ENCODE measurements at regions not wholly inside any gene's neighbourhood (a gene's known extent, or its start where the extent isn't known, plus 50 kb on each side); places are given as distances from the start of the nearest gene placed in this dataset.

GRCh38 chr13:79919091-79919490, 421.8 kb downstream of the SPRY2 start:
- H3K27ac ChIP-seq: no peak overlapping the region
- H3K4me3 ChIP-seq: no peak overlapping the region
- H3K4me1 ChIP-seq: no peaks in the 10 kb centered on the region
- H3K9me3 ChIP-seq: peaks cover 0 to 10% (median 0%) of the 10 kb centered on the region in 3 donors
- 46 to 80% methylated on average over 1 to 2 of the region's 2 CpGs for WGBS, 2 donors (ENCODE audit: low coverage in 1 of 2)
- H3K36me3 ChIP-seq: no peaks in the 10 kb centered on the region
- ATAC-seq: no peak
- TF ChIP-seq EP300 (IDR thresholded peaks at IDR 0.05): no peak
- TF ChIP-seq CTCF (IDR thresholded peaks at IDR 0.05): no peak
- no peak for TF ChIP-seq POLR2AphosphoS5 (IDR thresholded peaks at IDR 0.05)
- no peak for TF ChIP-seq POLR2A (IDR thresholded peaks at IDR 0.05)
- no peaks in the 10 kb centered on the region for H3K27me3 ChIP-seq

GRCh38 chr13:79918620-79919019, 422.3 kb downstream of the SPRY2 start:
- H3K36me3 ChIP-seq: no peaks in the 10 kb centered on the region
- H3K4me1 ChIP-seq: no peaks in the 10 kb centered on the region
- no peaks in the 10 kb centered on the region for H3K27me3 ChIP-seq
- no peak for TF ChIP-seq CTCF (IDR thresholded peaks at IDR 0.05)
- TF ChIP-seq EP300 (IDR thresholded peaks at IDR 0.05): no peak
- TF ChIP-seq POLR2A (IDR thresholded peaks at IDR 0.05): no peak
- TF ChIP-seq POLR2AphosphoS5 (IDR thresholded peaks at IDR 0.05): no peak
- ATAC-seq: no peak
- no peak overlapping the region for H3K4me3 ChIP-seq
- H3K27ac ChIP-seq: no peak overlapping the region
- H3K9me3 ChIP-seq: peaks cover 0 to 9% (median 0%) of the 10 kb centered on the region in 3 donors
- 53 to 80% methylated on average over 1 to 3 of the region's 3 CpGs for WGBS, 2 donors (ENCODE audit: low coverage in 1 of 2)

- no peak for TF ChIP-seq POLR2A (IDR thresholded peaks at IDR 0.05)
- TF ChIP-seq EP300 (IDR thresholded peaks at IDR 0.05): no peak
- no peak for TF ChIP-seq POLR2AphosphoS5 (IDR thresholded peaks at IDR 0.05)
- no peak for TF ChIP-seq CTCF (IDR thresholded peaks at IDR 0.05)
- no peaks in the 10 kb centered on the region for H3K36me3 ChIP-seq
- no peak for ATAC-seq
- H3K27ac ChIP-seq: no peak overlapping the region
- no peaks in the 10 kb centered on the region for H3K4me1 ChIP-seq
- 95% methylated on average over 3 of the region's 3 CpGs; no CpG with 5 or more reads in 1 of the 2 donors for WGBS, 2 donors (ENCODE audit: low coverage in 1 of 2)
- peaks cover 0 to 9% (median 0%) of the 10 kb centered on the region in 3 donors for H3K9me3 ChIP-seq
- H3K4me3 ChIP-seq: no peak overlapping the region
- H3K27me3 ChIP-seq: no peaks in the 10 kb centered on the region
Measured at GRCh38 chr13:79917628-79918027, 423.3 kb downstream of the SPRY2 start.

GRCh38 chr13:79915114-79915811, 425.7 kb downstream of the SPRY2 start:
- 74 to 75% methylated on average over 7 of the region's 7 CpGs for WGBS, 2 donors (ENCODE audit: low coverage in 1 of 2)
- H3K9me3 ChIP-seq: no peaks in the 10 kb centered on the region
- no peak for TF ChIP-seq EP300 (IDR thresholded peaks at IDR 0.05)
- TF ChIP-seq CTCF (IDR thresholded peaks at IDR 0.05): no peak
- no peaks in the 10 kb centered on the region for H3K36me3 ChIP-seq
- no peak for ATAC-seq
- no peaks in the 10 kb centered on the region for H3K4me1 ChIP-seq
- no peak overlapping the region for H3K4me3 ChIP-seq
- no peak overlapping the region for H3K27ac ChIP-seq
- no peaks in the 10 kb centered on the region for H3K27me3 ChIP-seq

GRCh38 chr13:79913141-79913827, 427.6 kb downstream of the SPRY2 start:
- Histone ChIP-seq H3K27me3 (no peaks in the 10 kb centered on the region), H3K9me3 (no peaks in the 10 kb centered on the region), H3K27ac (no peak overlapping the region), H3K4me3 (no peak overlapping the region), H3K4me1 (no peaks in the 10 kb centered on the region), H3K36me3 (no peaks in the 10 kb centered on the region)
- 88 to 100% methylated on average over 1 of the region's 1 CpG for WGBS, 2 donors (ENCODE audit: low coverage in 1 of 2)
- ATAC-seq: no peak
- no peak for TF ChIP-seq POLR2A (IDR thresholded peaks at IDR 0.05)
- no peak for TF ChIP-seq POLR2AphosphoS5 (IDR thresholded peaks at IDR 0.05)
- TF ChIP-seq CTCF (IDR thresholded peaks at IDR 0.05): no peak
- no peak for TF ChIP-seq EP300 (IDR thresholded peaks at IDR 0.05)

All from gastroesophageal sphincter (tissue), 4 donors.